ENCODE measurements at regions not wholly inside any gene's neighbourhood (a gene's known extent, or its start where the extent isn't known, plus 50 kb on each side); places are given as distances from the start of the nearest gene placed in this dataset.

DNA sequence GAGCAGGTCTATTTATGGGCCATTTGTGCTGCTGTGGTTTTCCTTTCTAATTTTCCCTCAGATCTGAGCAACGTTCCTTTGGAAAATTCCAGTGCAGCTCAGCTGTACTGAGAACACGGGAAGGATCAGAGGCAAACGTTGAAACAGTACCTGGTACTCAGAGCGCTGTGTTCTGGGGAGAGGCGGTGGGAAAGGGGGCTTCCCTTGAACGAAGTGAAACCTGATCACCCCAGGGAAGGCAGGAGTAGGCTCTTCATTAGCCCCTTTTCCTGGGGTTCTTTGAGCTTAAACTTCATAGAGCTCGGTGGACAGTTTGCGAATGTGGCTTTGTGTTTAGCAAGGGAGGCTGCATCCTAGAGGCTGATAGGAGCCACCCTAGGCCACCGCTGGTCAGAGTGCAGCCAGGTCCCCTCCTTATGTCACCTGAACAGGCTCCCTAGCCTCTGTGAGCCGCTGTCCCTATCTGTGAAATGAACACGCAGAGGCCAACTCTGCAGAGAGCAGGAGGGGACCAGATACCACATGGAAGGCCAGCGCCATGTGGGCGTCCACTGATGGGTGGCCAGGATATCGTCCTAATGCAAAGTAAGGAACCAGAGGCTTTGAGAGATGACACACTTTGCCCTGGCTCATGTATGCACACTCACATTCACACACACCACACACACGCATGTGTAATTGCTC, 1464.8 kb downstream of the BRD1 start:
- no peak overlapping the region for H3K4me3 ChIP-seq (ENCODE audit: control insufficient read depth, low read depth, low read length)
- TF ChIP-seq CTCF (IDR thresholded peaks at IDR 0.05; ENCODE audit: control insufficient read depth, insufficient read depth, low read depth, low read length, missing control alignments), result no peak
- DNase-seq (ENCODE audit: low read depth), result no peak

GRCh38 chr22:48361099-48361639, 1466.5 kb downstream of the BRD1 start:
- no peak for DNase-seq (ENCODE audit: low read depth)
- TF ChIP-seq CTCF (IDR thresholded peaks at IDR 0.05; ENCODE audit: control insufficient read depth, insufficient read depth, low read depth, low read length, missing control alignments), result no peak
- no peak overlapping the region for H3K4me3 ChIP-seq (ENCODE audit: control insufficient read depth, low read depth, low read length)

DNA sequence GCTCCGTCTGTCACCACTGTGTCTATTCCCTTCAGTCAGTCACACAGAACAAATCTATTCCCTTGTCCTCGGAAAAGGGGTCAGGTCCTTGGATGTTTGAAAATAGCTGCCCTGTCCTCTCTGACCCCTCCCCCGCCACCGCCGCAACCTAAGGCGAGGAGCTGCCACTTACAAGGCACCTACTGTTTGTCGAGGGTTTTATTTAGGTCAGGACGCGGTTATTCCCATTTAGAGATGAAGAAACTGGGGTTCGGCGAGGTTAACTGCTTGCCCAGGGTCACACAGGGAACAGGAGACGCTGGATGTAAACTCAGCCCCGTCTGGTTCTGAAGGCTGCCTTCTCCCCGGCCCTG, 1468.1 kb downstream of the BRD1 start:
- no peak overlapping the region for H3K4me3 ChIP-seq (ENCODE audit: control insufficient read depth, low read depth, low read length)
- no peak for TF ChIP-seq CTCF (IDR thresholded peaks at IDR 0.05; ENCODE audit: control insufficient read depth, insufficient read depth, low read depth, low read length, missing control alignments)
- no peak for DNase-seq (ENCODE audit: low read depth)

DNA sequence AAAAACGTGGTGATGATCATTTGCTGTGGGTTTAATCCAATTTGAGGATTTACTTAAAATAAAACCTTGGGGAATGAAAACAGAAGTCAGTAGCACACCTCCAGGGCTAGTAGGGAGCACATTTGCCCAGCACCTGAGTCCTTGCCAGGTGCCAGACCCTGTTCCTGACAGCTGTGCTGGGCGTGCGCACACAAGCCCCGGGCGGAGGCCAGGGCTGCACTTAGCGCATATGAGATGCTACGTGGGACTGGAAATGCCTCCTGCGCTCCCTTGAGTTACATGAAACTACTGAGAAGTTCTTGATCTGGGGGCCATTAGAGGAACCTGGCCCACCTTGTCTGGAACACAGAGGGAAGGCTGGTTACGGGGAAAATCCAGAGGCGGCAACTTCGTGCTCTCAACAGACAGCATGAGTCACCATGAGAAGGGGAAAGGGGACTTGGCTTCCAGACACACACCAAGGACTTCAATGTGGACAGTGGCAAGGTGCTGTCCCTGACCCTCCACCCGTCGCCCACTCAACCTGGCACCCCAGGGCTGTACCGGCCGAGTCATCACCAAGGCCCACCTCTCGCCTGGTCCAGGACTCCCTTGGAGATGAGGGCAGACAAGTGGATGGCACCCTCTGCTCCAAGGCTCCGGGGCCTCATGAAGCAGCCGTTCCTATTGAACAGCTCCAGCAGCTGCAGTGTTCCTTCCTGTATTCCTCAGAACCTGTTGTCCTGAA, 1468.6 kb downstream of the BRD1 start:
- DNase-seq (ENCODE audit: low read depth), result no peak
- no peak overlapping the region for H3K4me3 ChIP-seq (ENCODE audit: control insufficient read depth, low read depth, low read length)
- no peak for TF ChIP-seq CTCF (IDR thresholded peaks at IDR 0.05; ENCODE audit: control insufficient read depth, insufficient read depth, low read depth, low read length, missing control alignments)

DNA sequence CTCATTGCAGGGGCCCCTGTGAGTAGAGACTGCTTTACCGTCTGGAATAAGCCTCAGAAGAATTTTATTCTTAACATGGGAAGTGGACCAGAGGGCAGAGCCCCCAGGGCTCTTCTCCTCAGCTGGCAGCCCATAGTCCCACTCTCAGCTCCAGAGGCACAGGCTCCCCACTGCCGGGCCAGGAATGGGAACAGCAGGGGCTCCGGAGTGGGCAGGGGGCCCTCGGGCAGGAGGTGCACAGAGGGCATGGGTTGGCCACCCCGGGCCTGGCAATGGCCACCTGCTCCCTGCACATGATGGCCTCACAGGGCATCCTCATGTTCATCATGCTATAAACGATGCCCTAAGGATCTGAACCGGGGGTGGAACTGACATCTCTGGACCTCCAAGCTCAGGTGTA, 1469.7 kb downstream of the BRD1 start:
- H3K4me3 ChIP-seq (ENCODE audit: control insufficient read depth, low read depth, low read length), result no peak overlapping the region
- no peak for TF ChIP-seq CTCF (IDR thresholded peaks at IDR 0.05; ENCODE audit: control insufficient read depth, insufficient read depth, low read depth, low read length, missing control alignments)
- DNase-seq (ENCODE audit: low read depth), result no peak

GRCh38 chr22:48357196-48357595, 1470.5 kb downstream of the BRD1 start:
- no peak overlapping the region for H3K4me3 ChIP-seq (ENCODE audit: control insufficient read depth, low read depth, low read length)
- no peak for TF ChIP-seq CTCF (IDR thresholded peaks at IDR 0.05; ENCODE audit: control insufficient read depth, insufficient read depth, low read depth, low read length, missing control alignments)
- DNase-seq (ENCODE audit: low read depth), result no peak

All from AG09309 (cell line).